Peyer's patch (tissue), 4 donors: ENCODE measurements at regions not wholly inside any gene's neighbourhood (a gene's known extent, or its start where the extent isn't known, plus 50 kb on each side); places are given as distances from the start of the nearest gene placed in this dataset.

ENCODE experiments used
- POLR2A ChIP-seq, 2 donors: fragments of 450-650 bp; IDR thresholded peaks; one replicate each; pipeline ENCODE4 v1.5.1; 2017; ENCODE audit warnings: antibody characterized with exemption in 2 of 2, mild to moderate bottlenecking in 2 of 2, moderate library complexity in 2 of 2
- TF ChIP-seq, protein P1 (sequence below), 6 experiments: fragments of 450-650 bp in 4 of 6; fragments of 200-600 bp in 2 of 6; sonication (generic) in 1 of 6; IDR thresholded peaks; one replicate each; pipeline ENCODE4 v1.5.1; 2017 to 2019; ENCODE audit warnings: antibody characterized with exemption in 6 of 6, mild to moderate bottlenecking in 3 of 6, moderate library complexity in 1 of 6

DNA sequence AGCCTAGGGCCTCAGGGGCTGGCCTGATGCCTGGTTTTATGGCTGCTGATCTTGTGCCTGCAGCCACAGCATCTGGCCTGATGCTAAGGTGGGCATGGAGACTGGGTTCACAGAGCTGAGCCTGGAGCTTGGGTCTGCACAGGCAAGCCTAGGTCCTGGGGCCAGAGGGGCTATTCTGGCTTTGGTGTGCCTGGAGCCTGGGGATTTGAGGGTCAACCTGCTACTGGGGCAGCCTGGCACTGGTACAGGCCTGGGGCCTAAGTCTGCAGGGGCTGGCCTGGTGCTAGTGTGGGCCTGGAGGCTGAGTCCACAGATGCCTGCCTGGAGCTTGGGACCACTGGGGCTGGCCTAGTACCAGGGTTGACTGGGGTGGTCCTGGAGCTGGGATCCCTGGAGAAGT lies 481.8 kb upstream of the GHITM start:
- TF ChIP-seq, protein P1, sequence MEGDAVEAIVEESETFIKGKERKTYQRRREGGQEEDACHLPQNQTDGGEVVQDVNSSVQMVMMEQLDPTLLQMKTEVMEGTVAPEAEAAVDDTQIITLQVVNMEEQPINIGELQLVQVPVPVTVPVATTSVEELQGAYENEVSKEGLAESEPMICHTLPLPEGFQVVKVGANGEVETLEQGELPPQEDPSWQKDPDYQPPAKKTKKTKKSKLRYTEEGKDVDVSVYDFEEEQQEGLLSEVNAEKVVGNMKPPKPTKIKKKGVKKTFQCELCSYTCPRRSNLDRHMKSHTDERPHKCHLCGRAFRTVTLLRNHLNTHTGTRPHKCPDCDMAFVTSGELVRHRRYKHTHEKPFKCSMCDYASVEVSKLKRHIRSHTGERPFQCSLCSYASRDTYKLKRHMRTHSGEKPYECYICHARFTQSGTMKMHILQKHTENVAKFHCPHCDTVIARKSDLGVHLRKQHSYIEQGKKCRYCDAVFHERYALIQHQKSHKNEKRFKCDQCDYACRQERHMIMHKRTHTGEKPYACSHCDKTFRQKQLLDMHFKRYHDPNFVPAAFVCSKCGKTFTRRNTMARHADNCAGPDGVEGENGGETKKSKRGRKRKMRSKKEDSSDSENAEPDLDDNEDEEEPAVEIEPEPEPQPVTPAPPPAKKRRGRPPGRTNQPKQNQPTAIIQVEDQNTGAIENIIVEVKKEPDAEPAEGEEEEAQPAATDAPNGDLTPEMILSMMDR (IDR thresholded peaks at IDR 0.05), result no peak
- TF ChIP-seq POLR2A (IDR thresholded peaks at IDR 0.05), result no peak
